PC-3 (cell line): ENCODE measurements at regions not wholly inside any gene's neighbourhood (a gene's known extent, or its start where the extent isn't known, plus 50 kb on each side); places are given as distances from the start of the nearest gene placed in this dataset.

Source experiments
- CTCF ChIP-seq: fragments of 300-600 bp; sonication (generic); conservative IDR thresholded peaks from 2 replicates; pipeline ENCODE4 v1.5.1; 2017; ENCODE audit warnings: antibody characterized with exemption, low read depth, mild to moderate bottlenecking, low read length
- EZH2 ChIP-seq: fragments of 300-600 bp; sonication (generic); IDR thresholded peaks from one replicate; pipeline ENCODE4 v1.6.1; 2017; ENCODE audit warnings: antibody characterized with exemption, mild to moderate bottlenecking, low read length; ENCODE audit not compliant: unreplicated experiment
- EZH2phosphoT487 ChIP-seq: fragments of 300-600 bp; sonication (generic); IDR thresholded peaks from 2 replicates; pipeline ENCODE4 v1.6.1; 2018; ENCODE audit warnings: mild to moderate bottlenecking, antibody characterized with exemption, low read length, borderline replicate concordance

GRCh38 chr12:19616781-19617180 is 177.5 kb downstream of the AEBP2 start:
- TF ChIP-seq CTCF = no peak
- TF ChIP-seq EZH2 = no peak
- no peak for TF ChIP-seq EZH2phosphoT487
